IMR-90 (cell line): ENCODE measurements at regions not wholly inside any gene's neighbourhood (a gene's known extent, or its start where the extent isn't known, plus 50 kb on each side); places are given as distances from the start of the nearest gene placed in this dataset.

Experiments used
- CTCF ChIP-seq: conservative IDR thresholded peaks from 2 replicates; pipeline ENCODE4 v1.5.1; 2012; ENCODE audit warnings: mild to moderate bottlenecking, low read depth, low read length, improper control_type of control experiment
- MAFK ChIP-seq: IDR thresholded peaks from 2 replicates; pipeline ENCODE4 v1.6.1; 2012; ENCODE audit warnings: low read depth, low read length, improper control_type of control experiment
- POLR2A ChIP-seq: IDR thresholded peaks from 2 replicates; pipeline ENCODE4 v1.6.1; 2012; ENCODE audit warnings: mild to moderate bottlenecking, low read depth, low read length

GRCh38 chr2:67752199-67752598, 310.6 kb downstream of the C1D start:
- TF ChIP-seq CTCF (no peak), MAFK (no peak), POLR2A (no peak)
